Liver (tissue), 8 donors: ENCODE measurements at regions not wholly inside any gene's neighbourhood (a gene's known extent, or its start where the extent isn't known, plus 50 kb on each side); places are given as distances from the start of the nearest gene placed in this dataset.

ENCODE experiments used
- DNase-seq: peaks from one replicate; pipeline ENCODE4 v3.0.0-alpha.2; 2017; ENCODE audit warnings: low spot score
- H3K27ac ChIP-seq, 2 donors: one replicate each; pipeline ENCODE4 v1.7.0; 2013; ENCODE audit warnings: inconsistent platforms in 2 of 2, low read length in 2 of 2, control low read depth in 1 of 2, low read depth in 1 of 2, mild to moderate bottlenecking in 1 of 2
- H3K27me3 ChIP-seq, 4 donors: one replicate each; pipeline versions ENCODE4 v1.6.1 to v1.7.0; 2013; ENCODE audit warnings: low read length in 3 of 4, inconsistent platforms in 1 of 4, mild to moderate bottlenecking in 1 of 4, moderate library complexity in 1 of 4; ENCODE audit not compliant: control insufficient read depth in 4 of 4, insufficient read depth in 4 of 4
- H3K36me3 ChIP-seq, 4 donors: one replicate each; pipeline versions ENCODE4 v1.6.1 to v1.7.0; 2013; ENCODE audit warnings: low read length in 3 of 4, mild to moderate bottlenecking in 3 of 4, low read depth in 1 of 4, moderate library complexity in 1 of 4; ENCODE audit not compliant: control insufficient read depth in 4 of 4, insufficient read depth in 3 of 4
- H3K4me1 ChIP-seq, 4 donors: one replicate each; pipeline versions ENCODE4 v1.6.1 to v1.7.0; 2013; ENCODE audit warnings: low read length in 3 of 4, mild to moderate bottlenecking in 3 of 4, moderate library complexity in 1 of 4; ENCODE audit not compliant: control insufficient read depth in 4 of 4, insufficient read depth in 4 of 4
- H3K4me3 ChIP-seq, 3 donors: one replicate each; pipeline versions ENCODE4 v1.6.1 to v1.7.0; 2013; ENCODE audit warnings: low read length in 3 of 3, control low read depth in 1 of 3, low read depth in 1 of 3, mild to moderate bottlenecking in 1 of 3
- H3K9ac ChIP-seq, 2 donors: one replicate each; pipeline ENCODE4 v1.7.0; 2013; ENCODE audit warnings: low read length in 2 of 2, mild to moderate bottlenecking in 2 of 2, moderate library complexity in 2 of 2, control low read depth in 1 of 2, low read depth in 1 of 2
- H3K9me3 ChIP-seq, 4 donors: one replicate each; pipeline versions ENCODE4 v1.6.1 to v1.7.0; 2013; ENCODE audit warnings: low read length in 3 of 4; ENCODE audit not compliant: control insufficient read depth in 4 of 4
- EGR1 ChIP-seq, 2 donors: IDR thresholded peaks; 2 replicates each; pipeline ENCODE4 v1.6.1; 2016 to 2018; ENCODE audit warnings: antibody characterized with exemption in 2 of 2, low read depth in 2 of 2
- FOXA1 ChIP-seq: IDR thresholded peaks from 2 replicates; pipeline ENCODE4 v1.6.1; 2016; ENCODE audit warnings: antibody characterized with exemption
- FOXA2 ChIP-seq: IDR thresholded peaks from 2 replicates; pipeline ENCODE4 v1.6.1; 2016; ENCODE audit warnings: antibody characterized with exemption
- GABPA ChIP-seq, 2 donors: IDR thresholded peaks in 1 of 2; conservative IDR thresholded peaks in 1 of 2; 2 replicates each; pipeline ENCODE4 v1.6.1; 2016; ENCODE audit warnings: antibody characterized with exemption in 2 of 2, mild to moderate bottlenecking in 1 of 2, moderate library complexity in 1 of 2
- HNF4A ChIP-seq, 2 donors: conservative IDR thresholded peaks; 2 replicates each; pipeline ENCODE4 v1.6.1; 2016; ENCODE audit warnings: antibody characterized with exemption in 2 of 2, mild to moderate bottlenecking in 2 of 2
- HNF4G ChIP-seq: IDR thresholded peaks from 2 replicates; pipeline ENCODE4 v1.6.1; 2016; ENCODE audit warnings: antibody characterized with exemption
- JUND ChIP-seq, 2 donors: IDR thresholded peaks; 2 replicates each; pipeline ENCODE4 v1.6.1; 2016; ENCODE audit warnings: antibody characterized with exemption in 2 of 2
- NR2F2 ChIP-seq: IDR thresholded peaks from 2 replicates; pipeline ENCODE4 v1.6.1; 2016; ENCODE audit warnings: antibody characterized with exemption
- RAD21 ChIP-seq, 2 donors: IDR thresholded peaks; 2 replicates each; pipeline ENCODE4 v1.6.1; 2016; ENCODE audit warnings: antibody characterized with exemption in 2 of 2, mild to moderate bottlenecking in 2 of 2
- RXRA ChIP-seq, 2 donors: IDR thresholded peaks; 2 replicates each; pipeline ENCODE4 v1.6.1; 2017 to 2018; ENCODE audit warnings: antibody characterized with exemption in 2 of 2, mild to moderate bottlenecking in 1 of 2
- SP1 ChIP-seq: IDR thresholded peaks from 2 replicates; pipeline ENCODE4 v1.6.1; 2018; ENCODE audit warnings: antibody characterized with exemption, mild to moderate bottlenecking
- TAF1 ChIP-seq: conservative IDR thresholded peaks from 2 replicates; pipeline ENCODE4 v1.6.1; 2016; ENCODE audit warnings: antibody characterized with exemption, mild to moderate bottlenecking
- YY1 ChIP-seq: IDR thresholded peaks from 2 replicates; pipeline ENCODE4 v1.6.1; 2016; ENCODE audit warnings: antibody characterized with exemption, mild to moderate bottlenecking
- WGBS: extraction: QIAGEN DNeasy Blood & Tissue Kit; methylation state at CpG from one replicate; pipeline ENCODE4 v1.1.7; 2013; 5-methylcytosine and 5-hydroxymethylcytosine counted together
- TF ChIP-seq, protein P1 (sequence below): IDR thresholded peaks from 2 replicates; pipeline ENCODE4 v1.6.1; 2016; ENCODE audit warnings: antibody characterized with exemption, mild to moderate bottlenecking
- TF ChIP-seq, protein P2 (sequence below): IDR thresholded peaks from 2 replicates; pipeline ENCODE4 v1.6.1; 2016; ENCODE audit warnings: antibody characterized with exemption
- TF ChIP-seq, protein P3 (sequence below): IDR thresholded peaks from 2 replicates; pipeline ENCODE4 v1.6.1; 2016; ENCODE audit warnings: antibody characterized with exemption
- TF ChIP-seq, protein P4 (sequence below): IDR thresholded peaks from 2 replicates; pipeline ENCODE4 v1.6.1; 2016; ENCODE audit warnings: antibody characterized with exemption
- TF ChIP-seq, protein P5 (sequence below): fragments of 150-350 bp; IDR thresholded peaks from 2 replicates; pipeline ENCODE4 v1.5.1; 2017; ENCODE audit warnings: improper control_type of control experiment, low read depth, low read length; ENCODE audit not compliant: missing input control
- donor health status: healthy.
- donor health status: healthy.
- donor health status: healthy.
- donor health status: healthy.
- donor health status: healthy.

- TF ChIP-seq, protein P1, sequence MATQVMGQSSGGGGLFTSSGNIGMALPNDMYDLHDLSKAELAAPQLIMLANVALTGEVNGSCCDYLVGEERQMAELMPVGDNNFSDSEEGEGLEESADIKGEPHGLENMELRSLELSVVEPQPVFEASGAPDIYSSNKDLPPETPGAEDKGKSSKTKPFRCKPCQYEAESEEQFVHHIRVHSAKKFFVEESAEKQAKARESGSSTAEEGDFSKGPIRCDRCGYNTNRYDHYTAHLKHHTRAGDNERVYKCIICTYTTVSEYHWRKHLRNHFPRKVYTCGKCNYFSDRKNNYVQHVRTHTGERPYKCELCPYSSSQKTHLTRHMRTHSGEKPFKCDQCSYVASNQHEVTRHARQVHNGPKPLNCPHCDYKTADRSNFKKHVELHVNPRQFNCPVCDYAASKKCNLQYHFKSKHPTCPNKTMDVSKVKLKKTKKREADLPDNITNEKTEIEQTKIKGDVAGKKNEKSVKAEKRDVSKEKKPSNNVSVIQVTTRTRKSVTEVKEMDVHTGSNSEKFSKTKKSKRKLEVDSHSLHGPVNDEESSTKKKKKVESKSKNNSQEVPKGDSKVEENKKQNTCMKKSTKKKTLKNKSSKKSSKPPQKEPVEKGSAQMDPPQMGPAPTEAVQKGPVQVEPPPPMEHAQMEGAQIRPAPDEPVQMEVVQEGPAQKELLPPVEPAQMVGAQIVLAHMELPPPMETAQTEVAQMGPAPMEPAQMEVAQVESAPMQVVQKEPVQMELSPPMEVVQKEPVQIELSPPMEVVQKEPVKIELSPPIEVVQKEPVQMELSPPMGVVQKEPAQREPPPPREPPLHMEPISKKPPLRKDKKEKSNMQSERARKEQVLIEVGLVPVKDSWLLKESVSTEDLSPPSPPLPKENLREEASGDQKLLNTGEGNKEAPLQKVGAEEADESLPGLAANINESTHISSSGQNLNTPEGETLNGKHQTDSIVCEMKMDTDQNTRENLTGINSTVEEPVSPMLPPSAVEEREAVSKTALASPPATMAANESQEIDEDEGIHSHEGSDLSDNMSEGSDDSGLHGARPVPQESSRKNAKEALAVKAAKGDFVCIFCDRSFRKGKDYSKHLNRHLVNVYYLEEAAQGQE: no peak
- no peak for TF ChIP-seq EGR1 (IDR thresholded peaks at IDR 0.05; ENCODE audit: low read depth in 2 of 2)
- TF ChIP-seq GABPA (IDR thresholded peaks at IDR 0.05 in 1 of 2, conservative IDR thresholded peaks at IDR 0.05 in 1 of 2): no peak
Measured at GRCh38 chr4:156177941-156178340, 224.3 kb upstream of the CTSO start (continued).

- no peaks in the 10 kb centered on the region for H3K27me3 ChIP-seq
- 79% methylated on average over 3 of the region's 3 CpGs for WGBS
- peaks cover 0 to 2% (median 0%) of the 10 kb centered on the region in 4 donors for H3K9me3 ChIP-seq
- H3K9ac ChIP-seq: no peak overlapping the region
- H3K36me3 ChIP-seq: no peaks in the 10 kb centered on the region
- H3K27ac ChIP-seq: no peak overlapping the region
- TF ChIP-seq HNF4G (no peak), HNF4A (conservative IDR thresholded peaks at IDR 0.05) (no peak), JUND (IDR thresholded peaks at IDR 0.05) (no peak), SP1 (no peak), RXRA (IDR thresholded peaks at IDR 0.05) (no peak), NR2F2 (no peak), YY1 (no peak), EGR1 (IDR thresholded peaks at IDR 0.05; ENCODE audit: low read depth in 2 of 2) (no peak), FOXA1 (no peak), RAD21 (IDR thresholded peaks at IDR 0.05) (no peak), GABPA (IDR thresholded peaks at IDR 0.05 in 1 of 2, conservative IDR thresholded peaks at IDR 0.05 in 1 of 2) (no peak), TAF1 (no peak), FOXA2 (no peak)
- TF ChIP-seq, protein P2, sequence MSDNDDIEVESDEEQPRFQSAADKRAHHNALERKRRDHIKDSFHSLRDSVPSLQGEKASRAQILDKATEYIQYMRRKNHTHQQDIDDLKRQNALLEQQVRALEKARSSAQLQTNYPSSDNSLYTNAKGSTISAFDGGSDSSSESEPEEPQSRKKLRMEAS: no peak
- TF ChIP-seq, protein P3, sequence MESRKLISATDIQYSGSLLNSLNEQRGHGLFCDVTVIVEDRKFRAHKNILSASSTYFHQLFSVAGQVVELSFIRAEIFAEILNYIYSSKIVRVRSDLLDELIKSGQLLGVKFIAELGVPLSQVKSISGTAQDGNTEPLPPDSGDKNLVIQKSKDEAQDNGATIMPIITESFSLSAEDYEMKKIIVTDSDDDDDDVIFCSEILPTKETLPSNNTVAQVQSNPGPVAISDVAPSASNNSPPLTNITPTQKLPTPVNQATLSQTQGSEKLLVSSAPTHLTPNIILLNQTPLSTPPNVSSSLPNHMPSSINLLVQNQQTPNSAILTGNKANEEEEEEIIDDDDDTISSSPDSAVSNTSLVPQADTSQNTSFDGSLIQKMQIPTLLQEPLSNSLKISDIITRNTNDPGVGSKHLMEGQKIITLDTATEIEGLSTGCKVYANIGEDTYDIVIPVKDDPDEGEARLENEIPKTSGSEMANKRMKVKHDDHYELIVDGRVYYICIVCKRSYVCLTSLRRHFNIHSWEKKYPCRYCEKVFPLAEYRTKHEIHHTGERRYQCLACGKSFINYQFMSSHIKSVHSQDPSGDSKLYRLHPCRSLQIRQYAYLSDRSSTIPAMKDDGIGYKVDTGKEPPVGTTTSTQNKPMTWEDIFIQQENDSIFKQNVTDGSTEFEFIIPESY: no peak
- TF ChIP-seq, protein P4, sequence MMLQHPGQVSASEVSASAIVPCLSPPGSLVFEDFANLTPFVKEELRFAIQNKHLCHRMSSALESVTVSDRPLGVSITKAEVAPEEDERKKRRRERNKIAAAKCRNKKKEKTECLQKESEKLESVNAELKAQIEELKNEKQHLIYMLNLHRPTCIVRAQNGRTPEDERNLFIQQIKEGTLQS: no peak
- TF ChIP-seq, protein P5, sequence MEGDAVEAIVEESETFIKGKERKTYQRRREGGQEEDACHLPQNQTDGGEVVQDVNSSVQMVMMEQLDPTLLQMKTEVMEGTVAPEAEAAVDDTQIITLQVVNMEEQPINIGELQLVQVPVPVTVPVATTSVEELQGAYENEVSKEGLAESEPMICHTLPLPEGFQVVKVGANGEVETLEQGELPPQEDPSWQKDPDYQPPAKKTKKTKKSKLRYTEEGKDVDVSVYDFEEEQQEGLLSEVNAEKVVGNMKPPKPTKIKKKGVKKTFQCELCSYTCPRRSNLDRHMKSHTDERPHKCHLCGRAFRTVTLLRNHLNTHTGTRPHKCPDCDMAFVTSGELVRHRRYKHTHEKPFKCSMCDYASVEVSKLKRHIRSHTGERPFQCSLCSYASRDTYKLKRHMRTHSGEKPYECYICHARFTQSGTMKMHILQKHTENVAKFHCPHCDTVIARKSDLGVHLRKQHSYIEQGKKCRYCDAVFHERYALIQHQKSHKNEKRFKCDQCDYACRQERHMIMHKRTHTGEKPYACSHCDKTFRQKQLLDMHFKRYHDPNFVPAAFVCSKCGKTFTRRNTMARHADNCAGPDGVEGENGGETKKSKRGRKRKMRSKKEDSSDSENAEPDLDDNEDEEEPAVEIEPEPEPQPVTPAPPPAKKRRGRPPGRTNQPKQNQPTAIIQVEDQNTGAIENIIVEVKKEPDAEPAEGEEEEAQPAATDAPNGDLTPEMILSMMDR: no peak
- TF ChIP-seq, protein P1: no peak
- DNase-seq: no peak
- H3K4me3 ChIP-seq: no peak overlapping the region
- H3K4me1 ChIP-seq: no peaks in the 10 kb centered on the region
Measured at GRCh38 chr4:156176896-156177295, 223.2 kb upstream of the CTSO start.
